DND-41 (cell line): ENCODE measurements at regions not wholly inside any gene's neighbourhood (a gene's known extent, or its start where the extent isn't known, plus 50 kb on each side); places are given as distances from the start of the nearest gene placed in this dataset.

Experiments used
- ATAC-seq: fragments of 200-7000 bp; cut with Tn5 transposase; 3 replicates; pipeline ENCODE4 v1.9.1; 2021; ENCODE audit warnings: low read depth; ENCODE audit not compliant: insufficient read depth
- DNase-seq: peaks from one replicate; pipeline ENCODE4 v3.0.0-alpha.2; 2020
- H2AFZ ChIP-seq: 2 replicates; pipeline ENCODE4 v1.6.0; 2012; ENCODE audit warnings: low read depth, low read length
- H3K27ac ChIP-seq: 2 replicates; pipeline ENCODE4 v1.5.1; 2012; ENCODE audit warnings: low read length, inconsistent platforms
- H3K27me3 ChIP-seq: fragments of 200-600 bp; sonication (generic); 2 replicates; pipeline ENCODE4 v1.6.0; 2012; ENCODE audit warnings: low read length, mild to moderate bottlenecking, inconsistent platforms; ENCODE audit not compliant: insufficient read depth, poor library complexity
- H3K36me3 ChIP-seq: 2 replicates; pipeline ENCODE4 v1.5.1; 2012; ENCODE audit warnings: low read length, inconsistent platforms; ENCODE audit not compliant: insufficient read depth
- H3K4me1 ChIP-seq: 2 replicates; pipeline ENCODE4 v1.5.1; 2012; ENCODE audit warnings: mild to moderate bottlenecking, low read length; ENCODE audit not compliant: insufficient read depth
- H3K4me2 ChIP-seq: 2 replicates; pipeline ENCODE4 v1.6.0; 2012; ENCODE audit warnings: mild to moderate bottlenecking, moderate library complexity, low read length, inconsistent platforms; ENCODE audit not compliant: insufficient read depth
- H3K4me3 ChIP-seq, 2 experiments: fragments of 200-600 bp in 1 of 2; shearing (Covaris generic) in 1 of 2; 2 replicates each; pipeline ENCODE4 v1.5.1; 2012 to 2016; ENCODE audit warnings: inconsistent platforms in 2 of 2, low read length in 2 of 2, mild to moderate bottlenecking in 2 of 2, low read depth in 1 of 2, moderate library complexity in 1 of 2
- H3K79me2 ChIP-seq: 2 replicates; pipeline ENCODE4 v1.6.0; 2012; ENCODE audit warnings: low read length, inconsistent platforms; ENCODE audit not compliant: insufficient read depth
- H3K9ac ChIP-seq: 2 replicates; pipeline ENCODE4 v1.6.0; 2012; ENCODE audit warnings: low read depth, mild to moderate bottlenecking, inconsistent platforms, low read length, moderate library complexity
- H3K9me3 ChIP-seq: 2 replicates; pipeline ENCODE4 v1.5.1; 2012; ENCODE audit warnings: low read length, moderate library complexity, mild to moderate bottlenecking, inconsistent platforms; ENCODE audit not compliant: insufficient read depth, severe bottlenecking
- H4K20me1 ChIP-seq: 2 replicates; pipeline ENCODE4 v1.6.0; 2012; ENCODE audit warnings: low read length; ENCODE audit not compliant: insufficient read depth
- CTCF ChIP-seq: IDR thresholded peaks from 2 replicates; pipeline ENCODE4 v1.5.1; 2012; ENCODE audit warnings: borderline replicate concordance, low read length, moderate library complexity, mild to moderate bottlenecking; ENCODE audit not compliant: poor library complexity, severe bottlenecking; ENCODE audit errors: extremely low read depth
- EZH2 ChIP-seq: IDR thresholded peaks from 3 replicates; pipeline ENCODE4 v1.6.1; 2012; ENCODE audit warnings: borderline replicate concordance, low read depth, mild to moderate bottlenecking, moderate library complexity, low read length, inconsistent platforms; ENCODE audit not compliant: severe bottlenecking

GRCh38 chr12:22981711-22982110 lies 356.7 kb downstream of the ETNK1 start:
- no peak overlapping the region for H2AFZ ChIP-seq
- H3K27ac ChIP-seq: no peak overlapping the region
- H3K4me1 ChIP-seq: no peaks in the 10 kb centered on the region
- TF ChIP-seq EZH2 (no peak), CTCF (no peak)
- no peaks in the 10 kb centered on the region for H3K79me2 ChIP-seq
- no peak overlapping the region for H3K4me2 ChIP-seq
- H3K9ac ChIP-seq: no peak overlapping the region
- no peaks in the 10 kb centered on the region for H3K36me3 ChIP-seq
- no peak overlapping the region for H3K4me3 ChIP-seq
- H3K9me3 ChIP-seq: no peaks in the 10 kb centered on the region
- no peaks in the 10 kb centered on the region for H4K20me1 ChIP-seq
- peaks cover 3% of the 10 kb centered on the region for H3K27me3 ChIP-seq
- ATAC-seq (no peak), DNase-seq (no peak)

GRCh38 chr12:22982635-22983034 lies 357.7 kb downstream of the ETNK1 start:
- Histone ChIP-seq H3K4me1 (no peaks in the 10 kb centered on the region), H3K27ac (no peak overlapping the region), H2AFZ (no peak overlapping the region), H4K20me1 (no peaks in the 10 kb centered on the region), H3K27me3 (peaks cover 3% of the 10 kb centered on the region), H3K4me2 (no peak overlapping the region), H3K9me3 (no peaks in the 10 kb centered on the region), H3K4me3 (no peak overlapping the region), H3K36me3 (no peaks in the 10 kb centered on the region), H3K79me2 (no peaks in the 10 kb centered on the region), H3K9ac (no peak overlapping the region)
- ATAC-seq (no peak), DNase-seq (no peak)
- TF ChIP-seq EZH2 (no peak), CTCF (no peak)

- DNase-seq: no peak
These were observed 362.0 kb downstream of the ETNK1 start for GRCh38 chr12:22986997-22987396.

More at GRCh38 chr12:22986997-22987396, 362.0 kb downstream of the ETNK1 start:
- H2AFZ ChIP-seq: no peak overlapping the region
- no peaks in the 10 kb centered on the region for H3K4me1 ChIP-seq
- H3K36me3 ChIP-seq: no peaks in the 10 kb centered on the region
- no peaks in the 10 kb centered on the region for H4K20me1 ChIP-seq
- ATAC-seq: no peak
- TF ChIP-seq EZH2 (no peak), CTCF (no peak)
- H3K4me3 ChIP-seq: no peak overlapping the region
- H3K9ac ChIP-seq: no peak overlapping the region
- H3K4me2 ChIP-seq: no peak overlapping the region
- H3K79me2 ChIP-seq: no peaks in the 10 kb centered on the region
- no peak overlapping the region for H3K27ac ChIP-seq
- peaks cover under 1% of the 10 kb centered on the region for H3K27me3 ChIP-seq
- no peaks in the 10 kb centered on the region for H3K9me3 ChIP-seq
